GM21576 (cell line): ENCODE measurements at regions not wholly inside any gene's neighbourhood (a gene's known extent, or its start where the extent isn't known, plus 50 kb on each side); places are given as distances from the start of the nearest gene placed in this dataset.
A peak's percentile ranks its signal among the peaks of the same experiment; 100 is the strongest.

Source experiments
- ATAC-seq: cut with Tn5 transposase; IDR thresholded peaks from one replicate; pipeline ENCODE4 v1.9.1; 2021; ENCODE audit warnings: mild to moderate bottlenecking, moderate library complexity; ENCODE audit not compliant: unreplicated experiment

DNA sequence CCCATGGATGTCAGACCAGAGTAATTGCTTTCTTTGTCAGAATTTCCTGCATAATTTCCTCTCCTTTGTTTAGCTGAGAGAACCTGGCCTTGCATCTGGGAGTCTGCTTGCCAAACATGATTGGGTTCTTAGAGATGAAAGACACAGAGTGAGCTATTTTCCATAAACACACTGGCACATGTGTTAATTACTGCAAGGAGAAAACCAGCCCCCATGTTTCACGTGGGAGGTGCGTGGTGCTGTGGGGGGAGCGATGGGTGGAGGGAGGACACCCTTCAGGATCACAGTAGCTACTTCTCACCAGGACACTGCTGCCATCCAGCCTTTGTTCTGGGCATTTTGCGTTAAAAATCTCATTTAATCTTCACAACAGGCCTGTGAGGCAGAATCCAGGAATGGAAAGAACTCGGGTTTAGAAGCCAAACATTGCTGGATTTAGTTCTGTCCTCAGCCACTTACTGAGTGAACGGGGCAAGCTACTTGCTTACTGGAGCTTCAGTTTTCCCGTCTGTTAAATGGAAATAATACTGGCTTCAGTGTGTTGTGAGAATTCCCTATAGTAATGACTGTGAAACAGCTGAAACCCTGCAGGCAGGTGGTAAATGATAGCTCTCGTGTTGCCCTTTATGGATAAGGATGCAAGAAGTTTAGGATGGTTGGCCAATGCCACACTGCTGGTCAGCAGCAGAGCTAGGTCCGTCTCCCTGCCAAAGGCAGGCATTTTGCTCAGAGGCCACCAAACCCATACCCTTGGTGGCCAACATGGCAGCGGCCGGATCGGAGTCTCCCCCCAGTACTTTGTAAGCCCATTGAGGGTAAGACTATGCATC lies 100.1 kb upstream of the ASAP2 start:
- ATAC-seq: no peak

DNA sequence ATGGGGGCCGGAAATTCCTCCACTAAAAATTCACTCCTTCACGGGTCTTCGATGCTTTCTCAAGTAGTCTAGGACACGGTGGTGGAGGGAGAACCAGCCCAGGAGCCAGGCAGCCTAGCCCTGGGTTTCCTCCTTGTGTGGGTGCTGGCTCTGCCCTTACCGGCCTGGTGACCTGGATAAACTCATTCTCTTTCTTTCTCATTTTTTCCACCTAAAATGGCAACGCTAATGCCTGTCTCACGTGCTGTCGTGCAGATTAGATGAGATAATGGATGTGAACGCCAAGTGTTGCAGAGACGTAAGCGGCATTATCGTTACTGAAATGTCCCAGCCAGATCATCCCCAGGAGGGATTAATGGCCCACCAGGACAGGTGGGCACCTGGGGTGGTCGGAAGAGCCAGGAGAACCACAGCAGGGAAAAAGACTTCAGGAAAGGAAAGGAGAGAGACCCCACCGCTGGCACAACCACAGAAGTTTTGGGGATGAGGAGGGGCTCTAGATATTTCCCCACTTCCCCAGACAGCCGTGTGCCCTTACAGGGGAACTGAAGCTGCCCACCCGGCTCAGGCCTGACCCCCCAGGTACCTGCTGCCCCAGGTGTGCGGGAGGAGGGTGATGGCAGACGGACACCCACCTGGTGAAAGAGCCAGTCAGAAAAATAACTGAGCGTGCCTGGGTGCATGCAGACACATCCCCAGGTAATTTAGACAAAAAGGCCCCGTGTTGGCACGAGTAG lies 100.8 kb upstream of the ASAP2 start:
- no peak for ATAC-seq

DNA sequence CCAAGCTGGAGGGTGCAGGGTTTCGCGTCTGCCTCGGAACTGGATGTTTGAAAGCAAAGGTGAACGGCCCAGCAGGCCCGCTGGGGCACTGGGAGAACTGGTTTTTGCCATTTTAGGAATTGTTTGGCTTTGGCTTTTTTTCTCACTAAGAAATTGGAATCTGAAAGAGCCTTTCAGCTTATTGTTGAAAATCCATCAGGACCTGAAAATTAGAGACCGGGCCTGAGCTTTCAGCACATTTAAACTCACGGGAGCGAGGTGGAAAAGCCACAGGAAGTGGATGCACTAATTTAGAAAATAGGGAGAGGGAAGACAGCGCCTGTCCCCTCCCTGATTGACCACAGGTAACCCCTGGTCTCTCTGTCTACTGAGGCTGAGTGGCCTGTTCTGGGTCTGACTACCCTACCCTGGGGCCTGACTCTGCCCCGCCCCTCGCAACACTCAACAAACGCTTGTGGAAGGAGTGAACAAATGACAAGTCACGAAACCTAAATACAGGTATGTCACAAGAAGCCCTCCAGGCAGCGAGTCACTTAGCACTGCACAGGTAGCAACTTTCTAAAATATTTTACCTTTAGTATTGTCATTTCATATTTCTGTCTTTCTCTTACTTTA lies 100.3 kb upstream of the MBOAT2 start:
- ATAC-seq: no peak

DNA sequence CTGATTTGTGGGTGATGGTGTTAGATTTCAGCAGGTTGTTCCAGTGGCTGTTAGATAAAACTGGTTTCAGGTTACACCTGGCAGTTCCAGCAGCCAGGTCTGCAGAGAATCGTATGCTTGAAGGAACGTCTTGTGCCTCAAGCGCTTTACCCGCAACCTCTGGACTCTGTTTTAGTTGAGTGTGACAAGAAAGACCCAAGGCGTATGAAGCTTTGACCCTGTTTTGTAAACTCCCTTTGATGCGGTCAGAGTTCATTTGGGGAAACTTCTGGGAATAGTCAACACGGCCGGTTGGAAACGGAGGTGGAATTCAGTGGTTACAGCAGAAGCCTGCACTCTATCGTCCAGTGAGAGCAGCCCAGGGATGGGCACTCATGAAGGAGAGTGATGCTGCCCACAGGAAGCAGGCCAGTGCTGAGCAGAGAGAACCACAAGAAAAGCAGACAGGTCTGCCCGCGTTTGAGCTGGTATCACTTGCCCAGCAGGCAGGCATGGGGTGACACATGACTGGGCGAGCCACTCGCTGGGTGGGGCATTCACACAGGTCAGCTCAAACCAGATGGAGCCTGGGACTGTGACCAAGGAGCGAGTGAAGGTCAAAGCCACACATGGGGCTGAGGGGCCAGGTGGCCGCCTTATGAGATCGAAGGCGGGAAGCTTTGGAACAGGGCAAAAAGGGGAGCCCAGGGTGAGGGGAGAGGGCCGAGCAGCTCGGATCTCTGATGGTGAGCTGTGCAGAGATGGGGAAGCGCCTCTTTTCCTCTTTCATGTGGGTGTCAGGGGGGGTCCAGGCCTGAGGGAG lies 99.6 kb upstream of the MBOAT2 start:
- ATAC-seq: no peak

DNA sequence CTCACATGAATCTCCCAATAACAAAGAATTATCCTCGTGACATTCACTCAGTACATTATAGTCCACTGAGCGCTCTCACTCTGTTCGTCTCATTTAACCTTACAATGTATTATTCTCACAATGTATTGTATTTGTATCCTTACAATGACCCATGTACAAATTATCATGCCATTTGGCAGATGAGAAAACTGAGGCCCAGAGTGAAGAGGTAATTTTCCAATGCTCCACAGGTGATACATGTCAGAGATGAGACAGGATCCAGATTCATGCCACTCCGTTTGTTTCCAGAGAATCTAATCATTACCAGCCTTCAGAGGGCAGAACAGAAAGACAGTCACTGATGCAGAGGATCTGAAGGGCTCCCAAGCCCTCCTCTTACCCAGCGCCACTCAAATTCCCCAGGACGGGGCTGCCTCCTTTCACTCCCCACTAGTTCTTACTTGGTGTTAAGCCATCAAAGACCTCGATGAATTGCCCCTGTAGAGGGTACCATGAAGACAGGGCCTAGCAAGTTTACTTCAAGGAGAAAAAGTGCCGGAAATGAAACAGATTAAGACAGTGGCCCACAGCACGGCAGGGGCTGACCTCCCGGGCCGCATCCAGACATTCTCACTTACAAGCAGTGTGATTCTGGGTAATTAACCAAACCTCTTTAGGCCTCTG lies 98.4 kb upstream of the MBOAT2 start:
- no peak for ATAC-seq

DNA sequence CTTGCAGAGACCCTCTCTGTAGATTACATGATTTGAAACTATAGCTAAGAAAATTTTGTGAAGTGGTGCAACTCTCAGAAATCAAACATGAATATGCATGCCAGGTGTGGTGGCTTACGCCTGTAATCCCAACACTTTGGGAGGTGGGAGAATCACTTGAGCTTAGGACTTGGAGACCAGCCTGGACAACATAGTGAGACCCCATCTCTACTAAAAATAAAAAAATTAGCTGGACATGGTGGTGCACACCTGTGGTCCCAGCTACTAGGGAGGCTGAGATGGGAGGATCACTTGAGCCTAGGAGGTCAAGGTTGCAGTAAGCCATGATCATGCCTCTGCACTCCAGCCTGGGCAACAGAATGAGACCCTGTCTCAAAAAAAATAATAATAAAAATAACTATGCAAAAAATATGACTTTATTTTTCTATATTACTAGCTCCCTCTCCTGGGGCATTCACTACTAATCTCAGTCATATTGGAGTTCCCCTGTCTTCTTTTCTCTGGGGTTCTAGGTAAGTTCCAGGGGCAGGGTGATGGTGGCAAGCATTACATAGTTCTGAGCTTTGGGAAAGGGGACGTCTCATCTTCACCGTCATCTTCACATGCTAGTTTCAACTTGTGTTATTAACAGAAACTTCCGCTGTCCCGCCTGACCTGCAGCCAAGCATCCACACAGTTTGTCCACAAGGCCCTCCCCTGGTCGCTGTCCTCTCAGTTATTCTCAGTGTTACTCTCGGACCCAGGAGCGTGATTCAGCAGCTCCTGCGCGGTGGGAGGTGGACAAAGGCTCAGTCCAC lies 96.8 kb upstream of the MBOAT2 start:
- ATAC-seq: peak; percentile 56

DNA sequence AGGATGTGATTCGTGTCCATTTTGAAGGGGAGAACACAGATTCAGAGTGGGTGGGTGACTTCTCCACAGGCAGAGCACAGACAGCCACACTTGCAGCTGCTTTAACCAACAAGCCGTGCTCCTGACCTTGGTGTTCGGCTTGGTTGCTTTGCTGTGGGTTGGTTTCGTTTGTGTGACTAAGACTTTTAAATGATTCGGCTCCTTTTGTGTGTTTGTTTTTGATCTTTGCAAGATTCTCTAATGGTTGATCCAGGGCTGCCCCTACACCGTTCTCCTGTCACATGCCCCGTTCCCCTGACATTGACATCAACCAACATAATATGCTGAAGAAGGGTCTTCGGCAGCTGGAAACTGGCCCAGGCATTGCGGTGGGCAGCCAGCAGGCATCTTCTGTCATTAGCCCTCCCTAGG lies 95.9 kb upstream of the MBOAT2 start:
- peak; percentile 60 for ATAC-seq

DNA sequence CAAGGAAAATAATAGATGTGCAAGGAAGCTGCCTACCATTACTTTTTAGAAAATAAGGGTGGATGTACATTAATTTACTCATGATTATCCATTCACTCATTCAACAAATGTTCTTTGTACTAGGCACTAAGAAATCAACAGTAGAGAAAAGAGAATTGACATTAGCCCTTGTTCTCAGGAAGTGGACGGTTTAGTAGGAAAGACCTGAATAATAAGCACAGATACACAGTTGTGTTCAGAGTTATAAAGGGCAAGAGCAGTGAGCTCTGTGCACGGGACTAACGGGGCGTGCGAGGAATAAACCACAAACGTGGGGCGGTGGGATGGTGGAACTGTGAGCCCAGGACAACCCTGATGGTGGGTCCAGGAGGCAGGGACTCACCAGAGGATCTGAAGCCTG lies 94.4 kb upstream of the MBOAT2 start:
- ATAC-seq: no peak

DNA sequence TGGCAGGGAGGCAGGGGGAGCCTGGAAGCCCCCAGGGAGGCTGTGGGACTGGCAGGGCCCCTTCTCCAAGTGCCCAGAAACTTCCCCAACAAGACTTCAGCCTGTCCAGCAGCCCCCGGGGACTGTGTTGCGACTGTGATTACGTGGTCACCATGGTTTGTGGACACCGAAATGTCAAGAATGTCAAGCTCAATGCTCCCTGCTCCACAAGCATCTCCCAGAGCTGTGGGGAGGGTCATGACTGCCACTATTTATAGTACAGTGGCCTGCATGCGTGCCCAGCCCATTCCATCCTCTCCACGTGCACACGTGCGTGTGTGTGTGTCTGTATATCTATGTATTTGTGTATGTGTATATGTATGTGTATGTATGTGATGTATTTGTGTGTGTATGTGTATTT lies 93.8 kb upstream of the MBOAT2 start:
- ATAC-seq: no peak

DNA sequence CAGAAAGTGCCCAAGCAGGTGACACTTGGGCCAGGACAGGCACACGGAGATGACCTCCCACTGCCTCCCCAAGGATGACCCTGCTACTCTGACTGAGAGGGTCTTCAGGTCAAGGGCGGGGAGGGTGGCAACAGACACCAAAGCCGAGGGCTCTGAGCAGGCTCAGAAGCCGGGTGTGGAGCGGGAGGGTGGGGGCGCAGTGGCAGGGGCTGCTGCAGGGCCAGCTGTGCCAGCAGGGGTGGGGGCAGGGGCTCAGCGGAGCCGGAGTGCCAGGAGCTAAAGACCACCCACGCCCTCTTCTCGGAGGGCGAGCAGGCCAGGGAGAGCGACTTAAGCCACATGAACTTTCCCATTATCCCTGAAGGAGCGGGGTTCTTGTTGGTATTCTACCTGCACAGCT lies 93.3 kb upstream of the MBOAT2 start:
- ATAC-seq: no peak

DNA sequence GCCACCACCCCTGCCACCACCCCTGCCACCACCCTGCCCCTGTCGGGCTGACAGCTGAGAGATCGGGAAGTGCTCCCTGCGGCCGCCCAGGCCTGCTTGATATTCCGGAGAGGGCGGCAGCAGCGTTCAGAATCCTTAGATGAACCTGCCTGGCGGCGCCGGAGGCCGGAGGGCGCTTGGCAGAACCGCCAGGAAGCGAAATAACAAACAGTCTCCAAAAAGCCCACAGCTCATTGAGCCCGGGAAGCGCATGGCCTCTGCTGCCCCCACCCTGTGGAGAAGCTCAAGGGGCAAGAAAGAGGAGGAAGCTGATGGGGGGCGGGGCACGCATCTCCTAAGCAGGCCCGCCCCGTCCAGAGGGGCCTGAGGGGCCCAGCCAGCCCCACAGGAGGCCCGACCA lies 92.2 kb upstream of the MBOAT2 start:
- no peak for ATAC-seq

DNA sequence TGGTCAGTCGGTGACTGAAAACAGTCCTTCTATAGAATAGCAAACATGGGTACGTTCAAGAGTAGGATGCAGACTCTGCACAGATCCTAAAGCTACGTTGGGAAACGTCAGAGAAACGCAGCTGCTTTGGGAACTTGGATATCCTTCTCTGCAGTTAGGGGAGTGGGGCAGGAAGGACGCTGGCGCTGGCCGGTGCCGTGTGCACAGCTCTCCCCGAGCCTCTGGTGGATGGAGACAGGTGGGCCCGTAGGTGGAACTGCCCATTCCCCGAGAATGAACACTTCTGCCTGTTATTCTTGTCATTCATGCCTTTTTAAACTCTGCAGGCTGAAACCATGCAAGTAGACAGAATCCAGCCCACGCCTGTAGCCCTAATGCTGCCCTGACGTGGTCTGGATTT lies 91.7 kb upstream of the MBOAT2 start:
- no peak for ATAC-seq

DNA sequence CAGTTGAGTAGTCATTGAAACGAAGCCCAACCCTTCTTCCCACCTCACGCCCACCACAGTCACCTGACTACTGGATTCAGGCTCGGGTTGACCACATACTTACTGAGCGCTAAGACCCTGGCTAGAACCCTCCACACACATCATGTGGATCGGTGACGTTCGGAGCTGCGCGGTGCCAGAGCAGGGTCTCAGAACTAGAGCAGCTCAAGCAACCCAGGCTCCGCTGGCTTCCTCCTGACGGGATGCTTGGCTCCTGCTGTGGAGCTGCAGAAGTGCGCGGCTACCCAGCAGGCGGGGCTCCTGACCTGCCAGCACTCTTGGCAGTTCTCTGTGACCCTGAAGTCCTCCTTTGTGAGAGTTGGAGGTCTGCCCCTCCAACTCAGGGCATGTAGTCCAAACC lies 90.6 kb upstream of the MBOAT2 start:
- no peak for ATAC-seq

DNA sequence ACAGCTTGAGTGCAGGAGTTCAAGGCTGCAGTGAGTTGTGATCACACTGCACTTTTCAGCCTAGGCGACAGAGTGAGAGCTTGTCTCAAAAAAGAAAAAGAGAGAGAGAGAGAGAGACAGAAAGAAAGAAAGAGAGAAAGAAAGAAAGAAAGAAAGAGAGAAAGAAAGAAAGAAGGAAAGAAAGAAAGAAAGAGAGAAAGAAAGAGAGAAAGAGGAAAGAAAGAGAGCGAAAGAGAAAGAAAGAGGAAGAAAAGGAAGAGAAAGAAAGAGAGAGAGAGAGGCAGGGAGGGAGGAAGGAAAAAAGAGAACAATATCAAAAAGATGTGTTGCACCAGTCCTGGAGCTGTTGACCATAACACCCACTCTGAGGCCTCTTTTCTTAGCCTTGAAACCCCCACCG lies 89.8 kb upstream of the MBOAT2 start:
- ATAC-seq: no peak

DNA sequence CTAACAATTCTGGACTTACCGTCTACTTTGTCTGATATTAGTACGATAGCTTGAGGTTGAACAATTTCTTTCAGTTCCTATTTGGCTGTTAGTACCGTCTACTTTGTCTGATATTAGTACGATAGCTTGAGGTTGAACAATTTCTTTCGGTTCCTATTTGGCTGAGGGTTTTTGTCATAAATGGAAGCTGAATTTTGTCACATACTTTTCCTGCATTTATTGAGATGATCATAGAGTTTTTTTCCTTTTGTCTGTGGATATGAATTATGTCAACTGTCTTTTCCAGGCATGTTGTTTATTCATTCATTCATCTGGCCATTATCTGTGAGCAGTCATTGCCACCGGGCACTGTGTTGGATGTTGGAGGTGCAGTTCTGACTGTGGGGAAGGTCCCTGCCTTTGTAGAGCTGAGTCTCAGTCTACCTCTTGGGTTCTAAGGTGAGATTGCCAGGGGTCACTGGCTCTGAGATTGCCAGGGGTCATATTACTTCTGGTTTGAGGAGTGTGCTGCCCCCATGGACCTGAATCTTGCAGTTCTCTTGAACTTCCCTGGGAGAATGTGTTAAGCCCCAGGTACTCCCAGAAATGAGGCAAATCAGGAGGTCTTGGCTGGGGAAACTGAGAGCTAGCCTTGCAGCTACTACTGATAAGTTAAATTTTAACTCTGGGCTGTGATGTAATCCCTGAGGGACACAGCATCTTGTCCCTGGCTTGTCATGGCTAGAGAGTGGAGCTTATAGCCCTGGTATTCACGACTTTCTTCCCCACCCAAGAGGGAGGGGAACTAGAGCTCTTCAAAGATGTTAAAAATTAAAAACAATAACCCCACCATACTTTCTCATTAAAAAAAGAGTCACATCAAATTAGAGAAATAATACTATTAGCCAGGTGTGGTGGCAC lies 89.1 kb upstream of the MBOAT2 start:
- ATAC-seq: peak; percentile 93

DNA sequence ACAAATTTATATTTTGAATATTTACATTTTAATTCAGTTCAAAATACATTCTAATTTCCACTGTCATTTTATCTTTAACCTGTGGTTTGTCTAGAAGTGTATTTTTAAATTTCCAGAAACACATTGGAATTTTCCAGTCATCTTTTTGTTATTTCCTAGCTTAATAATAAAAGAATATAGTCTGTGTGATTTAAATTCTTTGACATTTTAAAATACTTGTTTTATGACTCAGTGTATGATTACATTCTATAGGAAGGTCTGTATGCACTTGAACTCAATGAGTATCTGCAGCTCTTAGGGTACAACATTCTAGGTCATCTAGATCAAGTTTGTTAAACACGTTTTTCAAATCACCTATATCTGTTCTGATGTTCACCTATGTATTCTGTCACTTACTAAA lies 88.3 kb upstream of the MBOAT2 start:
- no peak for ATAC-seq

DNA sequence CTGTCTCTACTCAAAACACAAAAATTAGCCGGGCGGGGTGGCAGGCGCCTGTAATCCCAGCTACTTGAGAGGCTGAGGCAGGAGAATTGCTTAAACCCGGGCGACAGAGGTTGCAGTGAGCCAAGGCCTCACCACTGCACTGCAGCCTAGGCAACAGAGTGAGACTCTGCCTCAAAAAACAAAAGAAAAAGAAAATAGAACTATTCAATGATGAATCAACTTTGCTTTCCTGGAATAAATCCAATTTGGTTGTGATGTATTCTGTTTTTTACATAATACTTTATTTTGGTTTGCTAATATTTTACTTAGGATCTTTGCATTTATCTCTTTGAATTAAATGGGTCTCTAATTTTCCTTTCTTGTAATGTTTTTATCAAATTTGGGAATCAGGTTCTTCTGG lies 86.3 kb upstream of the MBOAT2 start:
- ATAC-seq: no peak

DNA sequence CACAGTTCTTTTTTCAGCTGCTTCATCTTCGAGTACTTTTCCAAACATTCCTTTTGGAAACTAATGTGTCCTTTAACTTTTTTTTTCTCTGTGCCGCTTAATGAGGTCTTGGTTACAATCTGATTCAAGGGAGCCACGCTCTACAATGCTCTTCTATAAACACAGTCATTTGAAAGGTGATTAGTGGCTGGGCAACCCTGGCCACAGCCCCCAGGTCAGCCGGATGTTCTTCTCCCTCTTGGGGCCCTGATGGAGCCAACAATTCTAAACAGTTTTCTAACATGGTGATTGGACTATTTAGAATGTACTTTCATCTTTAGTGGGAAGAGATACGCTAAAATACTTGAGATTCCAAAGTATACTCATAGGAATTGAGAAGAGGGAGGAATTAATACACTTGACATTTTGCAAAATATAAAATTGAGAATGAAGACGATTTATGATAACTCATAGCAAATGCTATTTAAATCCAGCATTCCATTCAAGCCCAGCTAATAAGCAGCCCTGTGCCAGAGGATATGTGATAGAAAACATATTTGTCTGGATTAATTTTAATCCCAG lies 83.7 kb upstream of the MBOAT2 start:
- no peak for ATAC-seq

DNA sequence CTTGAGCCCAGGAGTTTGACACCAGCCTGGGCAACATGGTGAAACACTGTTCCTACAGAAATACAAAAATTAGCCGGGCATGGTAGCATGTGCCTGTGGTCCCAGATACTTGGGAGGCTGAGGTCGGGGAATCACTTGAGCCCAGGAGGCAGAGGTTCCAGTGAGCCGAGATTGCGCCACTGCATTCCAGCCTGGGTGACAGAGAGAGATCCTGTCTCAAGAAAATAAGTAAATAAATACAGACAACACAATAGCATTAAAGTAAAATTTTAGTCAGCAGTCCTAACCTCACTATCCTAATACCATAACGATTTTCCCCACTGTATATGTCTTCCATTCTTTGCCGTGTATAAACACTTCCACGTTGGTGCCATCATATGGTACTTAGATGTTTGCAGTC lies 83.0 kb upstream of the MBOAT2 start:
- ATAC-seq: no peak
